ENCODE measurements at regions not wholly inside any gene's neighbourhood (a gene's known extent, or its start where the extent isn't known, plus 50 kb on each side); places are given as distances from the start of the nearest gene placed in this dataset.
"Not testable (repeated sequence)": the region's sequence is repeated elsewhere in the genome, so short reads cannot be mapped to it uniquely, and the experiment has no call there.

- H3K9me3 ChIP-seq, result peaks cover 5% of the 10 kb centered on the region
- H3K27me3 ChIP-seq, result no peaks in the 10 kb centered on the region
- H3K27ac ChIP-seq, result no peak overlapping the region
- DNase-seq (ENCODE audit: extremely low spot score in 2 of 2), result no peak
- intact Hi-C loops (cut with DNase I), result no loop called here
- no peaks in the 10 kb centered on the region for H3K36me3 ChIP-seq
- H3K4me3 ChIP-seq, result no peak overlapping the region
- TF ChIP-seq CTCF (IDR thresholded peaks at IDR 0.05) (no peak), POLR2A (IDR thresholded peaks at IDR 0.05) (no peak), POLR2AphosphoS5 (IDR thresholded peaks at IDR 0.05; ENCODE audit: insufficient read depth in 1 of 2, low read depth in 1 of 2) (no peak)
- no peaks in the 10 kb centered on the region for H3K4me1 ChIP-seq
Measured at GRCh38 chr4:30207389-30207788, 512.8 kb upstream of the PCDH7 start.

- H3K9me3 ChIP-seq, result no peaks in the 10 kb centered on the region
- DNase-seq (ENCODE audit: extremely low spot score in 2 of 2), result no peak
- no peak overlapping the region for H3K4me3 ChIP-seq
- no peaks in the 10 kb centered on the region for H3K36me3 ChIP-seq
- no peaks in the 10 kb centered on the region for H3K27me3 ChIP-seq
- H3K27ac ChIP-seq, result no peak overlapping the region
- intact Hi-C loops (cut with DNase I), result no loop called here
- no peaks in the 10 kb centered on the region for H3K4me1 ChIP-seq
- TF ChIP-seq CTCF (IDR thresholded peaks at IDR 0.05) (no peak), POLR2AphosphoS5 (IDR thresholded peaks at IDR 0.05; ENCODE audit: insufficient read depth in 1 of 2, low read depth in 1 of 2) (no peak), POLR2A (IDR thresholded peaks at IDR 0.05) (no peak)
Measured at GRCh38 chr4:30208731-30209435, 511.3 kb upstream of the PCDH7 start.

- H3K4me3 ChIP-seq; H3K9me3 ChIP-seq; H3K36me3 ChIP-seq; intact Hi-C loops (cut with DNase I); DNase-seq (ENCODE audit: extremely low spot score in 2 of 2); H3K4me1 ChIP-seq; H3K27ac ChIP-seq; H3K27me3 ChIP-seq: not testable (repeated sequence)
Measured at GRCh38 chr4:30215973-30216372, 504.2 kb upstream of the PCDH7 start.

GRCh38 chr4:30245140-30245539 lies 475.0 kb upstream of the PCDH7 start:
- no peak for TF ChIP-seq POLR2AphosphoS5 (IDR thresholded peaks at IDR 0.05; ENCODE audit: insufficient read depth in 1 of 2, low read depth in 1 of 2)
- no peaks in the 10 kb centered on the region for H3K27me3 ChIP-seq
- no peaks in the 10 kb centered on the region for H3K9me3 ChIP-seq
- intact Hi-C loops (cut with DNase I), result no loop called here
- H3K4me3 ChIP-seq, result no peak overlapping the region
- no peaks in the 10 kb centered on the region for H3K36me3 ChIP-seq
- H3K27ac ChIP-seq, result no peak overlapping the region
- H3K4me1 ChIP-seq, result no peaks in the 10 kb centered on the region
- DNase-seq (ENCODE audit: extremely low spot score in 2 of 2), result no peak

- no peak overlapping the region for H3K27ac ChIP-seq
- no peaks in the 10 kb centered on the region for H3K36me3 ChIP-seq
- no peaks in the 10 kb centered on the region for H3K27me3 ChIP-seq
- DNase-seq (ENCODE audit: extremely low spot score in 2 of 2), result no peak
- no peaks in the 10 kb centered on the region for H3K9me3 ChIP-seq
- no peak overlapping the region for H3K4me3 ChIP-seq
- intact Hi-C loops (cut with DNase I), result no loop called here
- H3K4me1 ChIP-seq, result no peaks in the 10 kb centered on the region
- TF ChIP-seq CTCF (IDR thresholded peaks at IDR 0.05) (no peak), POLR2AphosphoS5 (IDR thresholded peaks at IDR 0.05; ENCODE audit: insufficient read depth in 1 of 2, low read depth in 1 of 2) (no peak), POLR2A (IDR thresholded peaks at IDR 0.05) (no peak)
Measured at GRCh38 chr4:30256116-30256832, 463.9 kb upstream of the PCDH7 start.

GRCh38 chr4:30258949-30259348 lies 461.2 kb upstream of the PCDH7 start:
- no peaks in the 10 kb centered on the region for H3K4me1 ChIP-seq
- intact Hi-C loops (cut with DNase I), result no loop called here
- H3K27me3 ChIP-seq, result no peaks in the 10 kb centered on the region
- no peak overlapping the region for H3K4me3 ChIP-seq
- TF ChIP-seq CTCF (IDR thresholded peaks at IDR 0.05) (no peak), POLR2A (IDR thresholded peaks at IDR 0.05) (no peak), POLR2AphosphoS5 (IDR thresholded peaks at IDR 0.05; ENCODE audit: insufficient read depth in 1 of 2, low read depth in 1 of 2) (no peak)
- no peak overlapping the region for H3K27ac ChIP-seq
- H3K9me3 ChIP-seq, result no peaks in the 10 kb centered on the region
- H3K36me3 ChIP-seq, result no peaks in the 10 kb centered on the region
- no peak for DNase-seq (ENCODE audit: extremely low spot score in 2 of 2)

Data from vagina (tissue), 2 donors.